GF-D8 (cell line): ENCODE measurements at regions not wholly inside any gene's neighbourhood (a gene's known extent, or its start where the extent isn't known, plus 50 kb on each side); places are given as distances from the start of the nearest gene placed in this dataset.
"Not testable (repeated sequence)": the region's sequence is repeated elsewhere in the genome, so short reads cannot be mapped to it uniquely, and the experiment has no call there.

ENCODE experiments used
- DNase-seq: peaks from one replicate; lab custom pipeline; 2025; lab: John Stamatoyannopoulos, UW

DNA sequence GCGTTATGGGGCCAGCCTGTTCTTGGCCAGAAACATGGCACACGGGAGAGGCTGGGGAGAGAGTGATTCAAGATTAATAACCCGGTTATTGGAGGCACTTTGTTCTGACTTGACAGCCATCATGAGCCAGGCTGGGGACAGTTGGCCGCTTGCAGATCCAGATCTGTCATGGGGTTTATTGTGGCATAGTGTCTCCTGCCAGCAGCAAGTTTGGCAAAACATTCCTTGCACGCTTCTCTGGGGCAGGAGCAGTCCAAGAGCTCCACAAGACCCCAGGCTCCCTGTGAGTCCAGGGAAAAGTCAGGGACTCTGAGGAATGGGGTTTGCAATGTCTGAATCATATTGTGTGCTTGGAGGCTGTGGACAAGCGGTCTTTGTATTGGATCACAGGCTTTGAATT, 270.4 kb downstream of the MIAT start:
- DNase-seq = no peak

DNA sequence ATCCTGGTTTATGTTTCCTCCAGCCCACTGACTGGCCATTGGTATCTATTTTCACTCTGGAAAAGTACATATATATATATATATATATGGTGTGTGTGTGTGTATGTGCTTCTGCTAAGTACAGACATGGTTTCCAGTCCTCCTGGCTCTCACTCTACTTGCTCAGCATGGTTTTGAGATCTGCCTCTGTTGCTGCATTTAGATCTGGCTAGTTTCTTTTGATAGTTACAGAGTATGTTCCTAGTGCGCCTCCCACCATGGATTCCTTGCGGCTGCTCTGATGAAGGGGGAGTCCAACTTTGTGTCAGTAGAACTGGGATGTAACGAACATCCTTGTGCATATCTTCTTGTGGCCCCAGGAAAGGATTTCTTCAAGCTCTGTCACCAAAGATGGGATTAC, 274.1 kb downstream of the MIAT start:
- DNase-seq = no peak

DNA sequence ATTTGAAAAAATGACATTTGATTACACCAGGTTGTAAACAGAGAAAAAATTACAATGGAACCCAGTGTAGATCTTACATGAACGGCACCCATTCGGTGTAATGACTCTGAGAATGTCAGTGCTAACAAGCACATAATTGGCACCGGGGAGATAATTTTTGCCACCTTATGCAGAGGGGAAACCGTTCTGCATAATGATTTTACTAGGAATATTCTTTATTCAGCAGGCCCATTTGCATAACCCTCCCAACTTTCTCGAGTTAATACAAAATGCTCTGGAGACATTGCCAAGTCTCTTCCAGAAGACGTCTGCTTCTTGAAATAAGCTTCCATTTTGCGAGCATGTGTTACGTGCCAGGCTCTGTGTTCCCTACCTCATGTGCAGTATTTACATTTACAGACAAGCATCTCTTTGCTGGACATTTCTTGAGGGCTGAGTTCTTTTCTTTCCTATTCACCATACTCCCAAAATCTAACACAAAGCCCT, 275.8 kb downstream of the MIAT start:
- no peak for DNase-seq

DNA sequence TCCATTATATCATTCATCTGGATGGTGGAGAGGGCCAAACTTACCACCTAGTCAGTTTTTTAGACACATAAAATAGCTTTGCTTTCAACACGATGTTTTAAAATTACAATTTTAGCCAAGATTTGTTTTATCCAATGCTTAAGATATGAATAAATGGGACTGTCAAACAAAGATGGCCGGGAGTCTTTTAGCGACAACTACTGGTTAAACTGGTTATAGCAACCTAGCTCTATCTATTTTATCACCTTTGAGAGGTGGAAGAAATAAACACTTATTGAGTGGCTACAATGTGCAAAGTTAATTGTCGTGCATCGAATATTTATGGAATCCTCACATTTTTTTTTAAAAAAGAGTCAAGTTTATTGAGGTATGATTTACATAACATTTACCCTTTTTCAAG, 279.8 kb downstream of the MIAT start:
- DNase-seq = no peak

DNA sequence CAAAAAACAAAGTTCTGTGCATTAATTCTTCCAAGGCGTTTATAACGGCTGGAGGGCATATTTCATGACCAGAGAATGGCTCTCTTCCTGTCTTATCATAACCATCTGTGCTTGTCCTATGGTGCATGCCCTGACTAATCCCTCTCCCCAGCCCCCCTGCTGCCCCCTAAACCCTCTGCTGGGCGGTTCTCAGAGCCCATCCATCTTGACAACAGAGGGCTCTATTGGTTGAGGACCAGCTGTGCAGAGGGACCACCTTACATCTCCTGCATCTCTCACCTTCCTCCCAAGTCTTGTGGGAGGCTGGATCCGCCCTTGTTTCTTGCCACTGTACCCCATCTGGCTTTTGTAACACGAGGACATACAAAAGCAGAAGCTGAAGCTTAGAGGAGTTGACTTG, 282.1 kb downstream of the MIAT start:
- no peak for DNase-seq

DNA sequence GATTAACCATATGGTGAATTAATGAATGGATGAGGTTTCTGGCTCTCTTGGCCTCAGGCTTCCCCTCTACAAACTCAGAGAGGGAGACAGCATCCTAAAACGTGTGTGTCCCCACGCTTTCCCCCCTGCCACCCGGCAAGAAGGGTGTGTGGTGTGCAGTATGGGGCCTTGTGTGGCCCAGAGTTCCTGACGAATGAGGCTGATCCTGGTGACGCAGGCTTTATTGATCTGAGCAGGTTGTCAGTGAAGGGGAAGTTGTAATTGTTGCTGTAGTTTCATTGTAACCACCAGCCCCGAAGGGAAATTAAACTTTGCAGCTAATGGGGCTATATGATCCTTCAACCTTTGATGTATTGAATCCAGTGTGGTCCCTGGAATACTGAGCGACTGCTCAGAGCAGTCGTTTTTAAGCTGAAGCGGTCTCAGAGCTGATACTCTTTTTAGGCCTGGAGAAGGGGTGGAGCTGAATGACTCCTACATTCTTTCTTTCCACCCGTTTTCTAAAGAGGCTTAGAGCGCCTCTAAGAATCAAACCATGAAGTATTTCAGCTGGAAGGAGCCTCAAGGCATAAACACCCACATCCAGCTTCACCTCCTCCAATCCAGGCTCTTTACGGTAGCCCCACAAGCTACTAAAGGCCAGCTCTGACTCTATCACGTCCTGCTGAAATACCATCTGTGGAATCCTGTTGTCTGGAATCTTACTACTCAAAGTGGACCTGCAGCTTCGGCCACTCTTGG, 284.7 kb downstream of the MIAT start:
- no peak for DNase-seq

DNA sequence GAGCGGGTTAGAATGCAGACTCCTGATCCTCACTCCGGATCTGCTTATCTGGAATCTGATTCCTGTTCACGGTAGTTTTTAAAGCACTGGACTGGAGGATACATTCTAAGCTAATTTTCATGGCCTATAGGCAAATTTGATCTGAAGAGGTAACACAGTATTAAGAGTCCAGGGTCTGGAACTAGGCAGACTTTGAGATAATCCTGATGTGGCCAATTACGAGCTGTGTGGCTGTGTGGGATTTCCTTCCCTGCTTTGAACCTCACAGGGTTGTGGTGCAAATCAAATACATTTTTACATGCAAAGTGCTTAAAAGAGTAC, 285.2 kb downstream of the MIAT start:
- DNase-seq = no peak

DNA sequence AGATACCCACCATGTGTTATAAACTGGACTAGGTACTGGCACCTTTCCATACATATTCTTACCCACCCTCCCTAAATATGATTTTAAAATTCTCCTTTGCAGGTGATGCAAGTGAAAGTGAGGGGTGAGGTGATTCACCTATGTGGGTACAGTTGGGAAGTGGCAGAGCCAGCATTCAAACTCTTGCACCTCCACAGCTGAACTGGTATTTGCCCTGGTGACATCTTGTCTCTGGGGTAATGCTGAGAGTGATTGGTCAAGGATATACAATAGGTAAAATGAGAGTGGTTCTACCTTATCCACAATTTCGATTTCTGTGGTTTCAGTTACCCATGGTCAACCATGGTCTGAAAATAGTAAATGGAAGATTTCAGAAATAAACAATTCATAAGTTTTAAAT, 288.2 kb downstream of the MIAT start:
- DNase-seq = no peak

DNA sequence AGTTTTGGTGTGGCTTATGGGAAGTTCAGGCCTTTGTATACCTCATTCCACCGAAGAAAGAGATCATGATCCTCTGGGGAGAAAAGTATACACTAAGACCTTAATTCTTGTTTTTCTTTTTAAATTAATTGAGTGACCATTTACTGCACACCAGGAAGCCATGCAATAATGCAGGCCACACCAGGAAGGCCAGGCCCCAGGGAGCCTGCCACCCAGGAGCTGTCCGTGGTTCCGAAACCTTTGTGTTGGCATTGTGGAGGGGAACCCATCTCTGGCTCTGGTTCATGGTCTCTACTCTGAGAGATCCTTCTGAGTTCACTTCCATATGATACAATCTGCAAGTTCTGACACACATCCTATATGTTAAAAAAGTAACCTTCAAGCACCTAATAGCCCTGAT, 291.8 kb downstream of the MIAT start:
- no peak for DNase-seq

DNA sequence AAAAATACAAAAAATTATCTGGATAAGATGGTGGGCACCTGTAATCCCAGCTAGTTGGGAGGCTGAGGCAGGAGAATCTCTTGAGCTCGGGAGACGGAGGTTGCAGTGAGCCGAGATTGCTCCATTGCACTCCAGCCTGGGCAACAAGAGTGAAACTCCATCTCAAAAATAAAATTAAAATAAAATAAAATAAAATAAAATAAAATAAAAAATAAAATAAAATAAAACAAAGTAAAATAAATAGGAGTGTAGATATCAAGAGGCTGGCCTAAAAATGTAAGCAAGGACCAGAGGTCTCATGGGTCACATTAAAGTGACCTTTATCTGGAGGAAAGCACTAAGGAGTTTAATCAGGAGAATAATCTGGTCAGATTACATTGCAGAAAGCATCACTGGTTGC, 293.8 kb downstream of the MIAT start:
- DNase-seq = not testable (repeated sequence)

DNA sequence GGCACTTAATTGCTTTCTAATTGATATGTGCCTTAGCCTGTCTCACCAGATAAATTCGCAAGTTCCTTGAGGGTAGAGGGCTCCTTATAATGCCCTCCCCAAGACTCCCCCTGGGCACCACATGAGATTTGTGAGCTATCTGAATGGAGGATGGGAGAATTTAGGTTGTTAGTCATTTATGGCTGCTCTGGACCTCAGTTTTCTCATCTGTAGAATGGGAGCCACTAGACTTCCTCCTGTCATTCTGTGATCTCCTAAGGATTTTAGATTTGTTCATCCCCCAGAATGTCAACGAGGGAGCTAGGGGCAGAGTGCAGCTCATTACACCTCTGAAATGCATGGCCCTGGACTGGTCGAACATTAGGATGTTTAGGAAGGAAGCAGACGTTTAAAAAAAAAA, 294.6 kb downstream of the MIAT start:
- no peak for DNase-seq

DNA sequence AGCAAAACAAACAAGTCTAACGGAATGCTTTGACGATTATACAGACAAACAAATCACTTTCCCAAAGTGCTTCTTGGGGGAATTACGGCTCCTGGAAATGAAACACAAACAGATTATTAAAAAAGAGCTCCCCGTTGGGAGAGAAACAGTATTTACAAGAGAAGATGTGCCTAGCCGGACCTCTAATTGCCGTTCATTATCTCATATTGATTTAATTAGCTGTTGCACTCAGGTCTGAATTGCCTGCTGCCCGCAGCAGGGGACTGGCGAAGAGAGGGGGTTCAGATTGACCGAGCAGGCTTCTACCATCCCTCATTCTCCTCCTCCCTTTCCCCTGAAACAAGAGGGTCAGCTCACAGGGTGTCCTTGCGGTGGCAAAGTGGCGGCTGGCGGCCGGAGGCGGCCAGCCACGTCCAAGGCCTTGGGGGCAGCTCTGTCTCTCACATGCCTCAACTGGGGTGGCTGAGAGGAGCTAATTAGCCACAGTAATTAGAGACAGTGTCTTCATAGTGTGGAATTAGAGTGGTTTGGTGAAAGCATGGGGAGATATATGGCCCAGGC, 295.1 kb downstream of the MIAT start:
- DNase-seq = no peak

DNA sequence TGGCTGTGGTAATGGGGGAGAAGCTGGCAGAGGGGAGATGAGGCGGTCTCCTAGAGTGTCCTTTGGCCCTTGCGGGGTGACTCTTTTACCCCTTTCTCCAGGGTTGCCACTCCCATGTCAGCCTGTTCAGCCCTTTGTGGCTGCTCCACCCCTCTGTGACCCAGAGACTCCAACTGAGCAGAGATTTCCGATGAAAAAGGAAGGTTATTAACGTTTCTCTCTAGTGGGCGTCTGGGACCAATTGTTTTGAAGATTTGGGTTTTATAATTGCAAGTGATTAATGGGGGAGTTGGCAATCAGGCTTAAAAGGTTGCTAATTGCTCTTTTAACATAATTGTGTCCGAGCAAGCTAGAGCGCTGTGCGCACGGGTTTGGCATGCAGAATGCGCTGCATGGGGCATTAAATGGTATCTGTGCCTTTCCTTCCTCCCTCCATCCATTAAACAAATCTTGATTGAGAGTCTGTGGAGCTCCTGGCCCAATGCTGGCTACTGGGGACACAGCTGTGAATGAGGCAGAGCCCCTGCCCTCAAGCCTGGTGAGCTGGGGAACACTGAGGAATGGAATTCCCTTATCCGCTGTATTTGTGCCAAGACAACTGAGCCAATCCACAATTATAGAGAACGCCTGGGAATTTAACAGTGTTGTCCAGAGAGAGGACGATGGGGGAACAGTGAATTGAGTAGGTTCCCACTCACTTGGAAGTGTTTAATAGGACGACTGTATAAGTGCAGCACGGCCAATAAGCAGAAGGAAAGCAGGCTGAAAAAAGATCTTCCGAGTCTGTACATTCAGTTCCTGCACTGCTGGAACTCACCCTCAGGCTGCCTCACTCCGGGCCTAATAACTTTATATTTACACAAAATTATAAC, 295.9 kb downstream of the MIAT start:
- DNase-seq = no peak

DNA sequence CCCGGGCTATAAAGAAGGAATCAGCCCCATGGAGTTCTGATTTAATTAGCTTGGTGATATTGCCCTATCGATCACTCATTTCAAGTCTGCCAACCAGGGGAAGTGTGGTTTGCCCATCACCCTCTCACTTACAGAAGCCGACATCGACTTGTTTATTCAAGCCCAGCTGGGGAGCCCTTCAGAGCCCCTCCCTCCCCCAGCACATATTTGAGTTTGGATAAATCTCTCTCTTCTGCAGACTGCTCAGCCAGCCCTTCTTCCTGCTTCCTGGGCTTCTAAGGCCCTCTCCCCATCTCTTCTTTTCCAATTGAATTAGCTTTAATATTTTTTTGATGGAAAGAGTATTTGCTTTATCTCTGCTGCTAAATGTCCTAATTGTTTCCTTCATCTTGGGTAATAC, 299.0 kb downstream of the MIAT start:
- no peak for DNase-seq

DNA sequence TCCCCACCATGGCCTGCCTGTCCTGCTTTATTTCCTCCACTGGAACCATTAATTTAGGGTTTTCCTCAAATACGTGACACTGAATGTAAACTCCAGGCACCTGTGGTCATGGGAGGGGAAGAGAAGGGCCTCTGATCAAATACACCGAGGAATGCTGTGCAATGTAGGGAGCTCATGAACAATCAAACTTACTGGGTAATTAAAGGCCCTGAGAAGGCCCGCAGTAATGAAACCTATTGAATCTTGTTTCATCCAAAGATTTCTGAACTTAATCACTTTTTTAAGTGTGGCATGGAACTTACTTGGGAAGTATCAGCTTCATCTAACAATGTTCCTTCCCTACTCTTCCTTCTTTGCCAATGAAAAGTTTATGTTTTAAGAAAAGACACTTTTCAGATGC, 299.8 kb downstream of the MIAT start:
- DNase-seq = no peak

DNA sequence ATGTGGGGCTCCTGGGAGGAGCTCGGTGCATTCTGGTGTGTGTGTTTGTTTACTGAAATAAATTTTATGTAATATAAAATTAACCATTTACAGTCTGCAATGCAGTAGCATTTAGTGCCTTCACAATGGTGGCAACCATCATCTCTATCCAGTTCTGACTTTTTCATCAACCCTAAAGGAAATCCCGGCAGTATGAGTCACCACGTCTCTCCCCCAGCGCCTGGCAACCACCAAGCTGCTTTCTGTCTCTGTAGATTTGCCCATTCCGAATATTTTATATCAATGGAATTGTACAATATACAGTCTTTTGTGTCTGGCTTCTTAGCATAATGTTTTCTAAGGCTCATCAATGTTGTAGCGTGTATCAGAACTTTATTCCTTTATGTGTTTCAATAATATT, 300.5 kb downstream of the MIAT start:
- DNase-seq = no peak

DNA sequence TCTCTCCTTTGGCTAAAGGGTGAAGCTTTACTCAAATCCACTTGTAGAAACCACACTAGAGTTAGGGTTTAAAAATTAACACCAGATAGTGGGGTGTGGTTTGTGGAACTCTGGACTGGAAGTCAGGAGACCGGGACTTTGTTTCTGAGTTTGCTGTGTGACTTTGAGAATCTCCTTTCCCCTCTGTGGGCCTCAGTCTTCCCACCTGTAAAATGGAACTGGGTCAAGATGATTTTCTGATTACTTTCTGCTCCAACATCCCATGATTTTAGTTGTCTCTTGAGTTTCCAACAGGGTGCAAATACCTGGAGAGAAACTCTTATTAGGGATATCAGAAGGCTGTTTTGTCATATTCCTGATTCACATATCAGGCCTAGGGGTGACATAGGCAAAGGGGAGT, 301.0 kb downstream of the MIAT start:
- DNase-seq = no peak

DNA sequence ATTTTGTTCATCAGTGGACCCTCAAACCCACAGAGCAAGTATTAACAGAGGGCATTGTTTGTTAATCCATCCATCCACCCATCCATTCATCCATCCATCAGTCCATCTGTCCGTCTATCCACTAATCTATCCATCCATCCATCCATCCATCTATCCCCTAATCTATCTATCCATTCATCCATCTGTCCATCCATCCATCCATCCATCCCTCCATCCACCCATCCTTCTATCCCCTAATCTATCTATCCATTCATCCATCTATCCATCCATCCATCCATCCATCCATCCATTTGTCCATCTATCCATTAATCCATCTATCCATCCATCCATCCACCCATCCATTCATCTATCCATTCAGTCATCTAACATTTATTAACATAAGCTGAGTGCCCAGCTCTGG, 307.3 kb downstream of the MIAT start:
- DNase-seq = no peak

DNA sequence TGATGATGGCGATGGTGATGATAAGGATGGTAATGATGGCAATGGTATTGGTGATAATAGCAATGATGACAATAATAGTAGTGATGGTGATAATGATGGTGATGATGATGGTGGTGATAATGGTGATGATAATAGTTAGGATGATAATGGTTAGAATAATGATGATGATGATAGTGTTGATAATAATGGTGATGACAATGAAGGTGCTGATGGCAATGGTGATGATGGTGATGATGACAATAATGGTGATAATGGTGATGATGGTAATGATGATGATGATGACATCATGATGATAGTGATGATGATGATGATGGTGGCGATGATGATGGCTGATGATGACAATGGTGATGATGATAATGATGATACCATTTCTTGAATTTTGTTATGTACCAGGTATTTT, 309.9 kb downstream of the MIAT start:
- DNase-seq = no peak

DNA sequence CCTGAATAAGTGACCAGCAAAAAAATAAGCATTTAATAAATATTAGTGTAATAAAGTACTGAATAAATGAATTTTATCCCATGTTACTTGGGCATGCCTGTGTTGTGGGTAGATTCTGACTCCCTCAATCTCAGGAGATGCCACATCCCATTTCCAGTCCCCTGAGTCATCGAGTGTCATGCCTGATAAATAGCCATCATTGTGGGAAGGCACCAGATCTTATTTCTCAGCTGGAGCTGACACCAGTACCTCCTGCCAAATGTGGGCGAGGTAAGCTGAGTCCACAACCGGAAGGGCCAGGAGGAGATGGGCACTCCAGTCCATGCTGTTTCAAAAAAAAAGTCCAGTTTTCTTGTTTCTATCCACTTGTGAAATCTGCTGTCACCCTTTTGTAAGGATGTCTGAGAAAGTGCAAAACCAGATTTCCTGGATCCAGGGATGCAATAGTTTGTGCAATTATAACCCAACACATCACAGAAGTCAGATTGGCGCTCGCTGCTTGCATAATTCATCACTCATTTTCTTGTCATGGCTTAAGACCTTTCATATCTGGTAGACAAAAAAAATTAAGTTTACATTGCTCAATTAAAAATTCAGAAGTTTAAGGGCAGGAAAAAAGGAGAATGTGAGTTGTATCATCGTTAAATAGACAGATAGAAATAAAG, 311.6 kb downstream of the MIAT start:
- DNase-seq = no peak

DNA sequence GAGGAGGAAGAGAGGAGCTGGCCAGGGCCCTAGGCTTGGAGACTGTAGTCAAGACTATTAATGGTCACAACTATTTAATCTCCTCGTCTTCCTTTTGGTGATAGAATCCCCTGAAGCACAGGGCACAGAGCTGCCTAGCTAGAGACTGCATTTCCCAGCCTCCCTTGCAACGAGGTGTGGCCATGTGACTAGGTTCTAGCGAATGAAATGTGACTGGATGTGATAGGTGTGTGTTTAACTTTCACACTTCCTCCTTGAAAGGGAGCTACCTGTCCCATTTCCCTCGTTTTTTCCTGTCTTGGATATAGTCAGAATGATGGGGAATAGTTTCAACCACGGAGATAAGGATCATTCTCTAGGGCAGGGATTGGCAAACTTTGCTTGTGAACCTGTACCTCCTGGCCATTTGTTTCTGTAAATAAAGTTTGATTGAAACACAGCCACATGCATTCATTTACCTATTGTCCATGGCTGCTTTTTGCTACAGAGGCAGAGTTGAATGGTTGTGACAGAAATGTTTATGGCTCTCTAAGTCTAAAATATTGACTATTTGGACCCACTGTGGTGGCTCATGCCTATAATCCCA, 313.5 kb downstream of the MIAT start:
- DNase-seq = no peak

DNA sequence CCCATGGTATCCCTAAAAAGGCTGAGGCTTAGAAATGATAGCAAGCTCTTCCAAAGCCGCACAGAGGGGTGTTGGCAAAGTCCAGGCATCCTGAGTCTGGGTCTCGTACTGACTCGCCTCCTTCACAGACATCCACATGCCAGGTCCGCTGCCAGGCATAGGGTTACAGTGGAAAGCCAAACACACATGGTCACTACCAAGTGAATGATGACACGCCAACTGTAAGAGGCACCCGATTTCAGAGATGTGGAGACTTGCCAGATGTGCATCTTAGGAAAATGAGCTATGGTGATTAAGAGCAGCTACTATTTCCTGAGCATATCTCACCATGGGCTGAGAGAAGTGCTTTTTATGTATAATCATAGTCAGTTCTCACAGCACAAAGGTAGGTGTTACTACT, 314.9 kb downstream of the MIAT start:
- DNase-seq = no peak
